WI38 (cell line): ENCODE measurements at regions not wholly inside any gene's neighbourhood (a gene's known extent, or its start where the extent isn't known, plus 50 kb on each side); places are given as distances from the start of the nearest gene placed in this dataset.

Experiments
- H3K4me3 ChIP-seq: 2 replicates; pipeline ENCODE4 v1.5.1; 2011; ENCODE audit warnings: low read depth, mild to moderate bottlenecking, control low read depth, low read length
- CTCF ChIP-seq: IDR thresholded peaks from 2 replicates; pipeline ENCODE4 v1.5.1; 2012; ENCODE audit warnings: low read depth, mild to moderate bottlenecking, control low read depth, low read length

DNA sequence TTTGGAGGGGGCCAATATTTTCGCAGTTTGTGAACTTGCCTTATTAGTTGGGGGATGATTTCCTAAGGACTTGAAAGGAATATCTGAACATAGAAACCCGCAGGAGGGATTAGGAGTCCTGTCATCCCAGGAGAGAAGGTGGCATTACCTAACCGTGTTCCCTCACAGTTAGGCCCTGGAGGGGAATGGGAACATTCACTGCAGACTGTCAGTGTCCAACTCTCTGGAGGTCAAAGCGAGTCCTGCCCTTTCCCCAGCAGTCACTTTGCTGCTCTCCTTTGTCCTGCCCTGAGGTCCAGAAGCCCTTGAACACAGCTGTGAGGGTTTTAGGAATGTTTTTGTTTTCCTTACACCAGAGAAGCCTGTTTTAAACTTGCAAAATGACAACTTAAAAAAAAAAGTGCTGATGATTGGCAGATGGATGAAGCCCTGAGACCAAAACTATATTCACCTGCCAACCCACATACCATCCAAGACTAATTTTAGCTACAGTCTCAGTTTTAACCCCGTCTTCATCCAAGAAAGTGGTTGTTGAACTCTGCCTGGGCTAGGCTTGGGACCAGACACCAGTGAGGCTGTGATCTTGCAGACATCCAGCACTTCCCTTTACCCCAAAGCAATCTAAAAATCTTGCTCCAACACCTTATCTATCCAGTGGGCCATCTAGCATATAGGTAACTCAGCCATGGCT lies 90.5 kb upstream of the MEX3C start:
- no peak overlapping the region for H3K4me3 ChIP-seq
- no peak for TF ChIP-seq CTCF

GRCh38 chr18:51288582-51288981 lies 91.1 kb upstream of the MEX3C start:
- TF ChIP-seq CTCF: no peak
- H3K4me3 ChIP-seq: no peak overlapping the region

DNA sequence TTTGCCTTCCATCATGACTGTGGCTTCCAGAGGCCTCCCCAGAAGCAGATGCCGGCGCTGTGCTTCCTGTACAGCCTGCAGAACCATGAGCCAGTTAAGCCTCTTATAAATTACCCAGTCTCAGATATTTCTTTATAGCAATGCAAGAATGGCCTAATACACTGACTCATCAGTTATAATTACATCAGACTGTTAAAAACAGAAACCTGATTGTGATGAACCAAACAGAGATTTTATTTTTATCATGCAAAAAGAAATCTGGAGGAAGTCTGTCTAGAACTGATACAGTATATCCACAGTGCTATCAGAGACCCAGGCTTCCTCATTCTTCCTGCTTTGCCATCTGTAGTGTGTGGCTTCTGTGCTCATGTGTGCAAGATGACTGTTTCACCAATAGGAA lies 93.4 kb upstream of the MEX3C start:
- TF ChIP-seq CTCF: no peak
- no peak overlapping the region for H3K4me3 ChIP-seq

DNA sequence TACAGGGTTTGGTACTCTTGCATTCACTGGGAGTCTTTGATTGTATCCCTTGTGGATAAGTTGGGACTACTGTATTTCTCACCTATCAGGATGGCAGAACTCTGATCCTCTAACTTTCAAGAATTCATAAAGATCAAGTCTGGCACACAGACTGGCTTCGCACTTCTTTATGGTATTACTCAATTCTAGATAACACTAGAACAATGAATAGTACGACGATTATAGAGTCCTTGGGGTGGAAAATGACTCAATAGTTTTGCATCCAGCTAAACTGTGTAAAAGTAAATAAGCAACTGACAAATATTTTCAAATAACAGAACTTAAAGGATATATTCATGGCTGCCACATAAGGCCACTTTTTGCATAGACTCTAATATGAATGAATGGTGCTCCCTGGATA lies 103.4 kb upstream of the MEX3C start:
- no peak overlapping the region for H3K4me3 ChIP-seq
- TF ChIP-seq CTCF: no peak

GRCh38 chr18:51301376-51301775 lies 103.9 kb upstream of the MEX3C start:
- no peak for TF ChIP-seq CTCF
- no peak overlapping the region for H3K4me3 ChIP-seq

- no peak overlapping the region for H3K4me3 ChIP-seq
- no peak for TF ChIP-seq CTCF
These were observed 119.2 kb upstream of the MEX3C start for GRCh38 chr18:51316677-51317076.

DNA sequence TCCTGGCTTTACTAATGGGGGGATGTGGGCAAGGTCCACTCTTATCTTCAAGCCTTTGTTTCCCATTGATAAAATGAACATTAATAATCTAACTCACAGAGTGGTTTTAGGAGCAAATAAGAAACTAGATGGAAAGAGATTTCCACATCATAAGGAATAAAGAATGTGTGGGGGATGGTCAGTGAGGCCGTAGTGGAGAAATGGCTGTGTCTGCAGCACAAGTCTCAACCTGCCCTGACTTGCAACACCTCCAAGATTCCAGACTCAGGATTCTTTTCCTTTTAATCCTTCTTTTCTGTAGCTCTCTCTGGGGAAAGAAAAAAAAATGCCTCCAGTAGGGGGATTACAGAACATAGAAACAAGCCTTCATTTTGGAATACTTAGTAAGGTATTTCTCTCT lies 124.2 kb upstream of the MEX3C start:
- H3K4me3 ChIP-seq: no peak overlapping the region
- no peak for TF ChIP-seq CTCF
